HEK293T (cell line): ENCODE measurements at regions not wholly inside any gene's neighbourhood (a gene's known extent, or its start where the extent isn't known, plus 50 kb on each side); places are given as distances from the start of the nearest gene placed in this dataset.

Experiments used
- ARNT ChIP-seq: fragments of 450-650 bp; IDR thresholded peaks from 2 replicates; pipeline ENCODE4 v1.6.1; 2017; ENCODE audit warnings: mild to moderate bottlenecking
- ELF4 ChIP-seq: fragments of 450-650 bp; IDR thresholded peaks from 2 replicates; pipeline ENCODE4 v1.6.1; 2017; ENCODE audit warnings: antibody characterized with exemption
- FOXA1 ChIP-seq: fragments of 450-650 bp; IDR thresholded peaks from 2 replicates; pipeline ENCODE4 v1.6.1; 2016; ENCODE audit warnings: mild to moderate bottlenecking
- FOXK2 ChIP-seq: fragments of 450-650 bp; IDR thresholded peaks from 2 replicates; pipeline ENCODE4 v1.6.1; 2016; ENCODE audit warnings: mild to moderate bottlenecking
- FOXM1 ChIP-seq: fragments of 450-650 bp; IDR thresholded peaks from 2 replicates; pipeline ENCODE4 v1.6.1; 2017; ENCODE audit warnings: mild to moderate bottlenecking, borderline replicate concordance
- SP1 ChIP-seq: fragments of 450-650 bp; IDR thresholded peaks from 2 replicates; pipeline ENCODE4 v1.6.1; 2017
- SUZ12 ChIP-seq: fragments of 450-650 bp; IDR thresholded peaks from 2 replicates; pipeline ENCODE4 v1.6.1; 2016; ENCODE audit warnings: mild to moderate bottlenecking
- TARDBP ChIP-seq: fragments of 450-650 bp; IDR thresholded peaks from 2 replicates; pipeline ENCODE4 v1.6.1; 2016
- ZNF384 ChIP-seq: fragments of 450-650 bp; IDR thresholded peaks from 2 replicates; pipeline ENCODE4 v1.6.1; 2016
- TF ChIP-seq, protein P1 (sequence below): fragments of 450-650 bp; IDR thresholded peaks from 2 replicates; pipeline ENCODE4 v1.6.1; 2016

DNA sequence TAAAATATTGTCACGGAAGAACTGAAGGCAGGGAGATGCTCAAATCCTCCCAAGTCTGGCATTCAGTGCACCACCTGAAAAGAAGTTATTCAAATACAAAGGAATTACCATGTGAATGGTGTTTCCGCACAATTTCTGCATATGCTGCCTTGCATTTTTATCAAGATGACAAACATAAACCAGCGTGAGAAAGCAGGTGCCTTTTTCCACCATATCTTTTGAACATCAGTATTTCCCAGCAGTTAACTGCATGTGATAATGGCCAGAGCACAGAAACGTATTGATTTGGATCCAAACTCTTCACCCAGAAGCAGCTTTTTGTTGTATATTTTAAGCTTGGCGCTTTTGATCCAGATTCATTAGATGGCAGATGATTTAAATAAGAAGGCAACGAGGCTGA is 808.0 kb downstream of the TLE1 start:
- TF ChIP-seq ZNF384: no peak
- no peak for TF ChIP-seq ELF4
- no peak for TF ChIP-seq FOXA1
- TF ChIP-seq FOXM1: no peak
- TF ChIP-seq SUZ12: no peak
- TF ChIP-seq, protein P1, sequence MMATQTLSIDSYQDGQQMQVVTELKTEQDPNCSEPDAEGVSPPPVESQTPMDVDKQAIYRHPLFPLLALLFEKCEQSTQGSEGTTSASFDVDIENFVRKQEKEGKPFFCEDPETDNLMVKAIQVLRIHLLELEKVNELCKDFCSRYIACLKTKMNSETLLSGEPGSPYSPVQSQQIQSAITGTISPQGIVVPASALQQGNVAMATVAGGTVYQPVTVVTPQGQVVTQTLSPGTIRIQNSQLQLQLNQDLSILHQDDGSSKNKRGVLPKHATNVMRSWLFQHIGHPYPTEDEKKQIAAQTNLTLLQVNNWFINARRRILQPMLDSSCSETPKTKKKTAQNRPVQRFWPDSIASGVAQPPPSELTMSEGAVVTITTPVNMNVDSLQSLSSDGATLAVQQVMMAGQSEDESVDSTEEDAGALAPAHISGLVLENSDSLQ: no peak
- TF ChIP-seq SP1: no peak
- no peak for TF ChIP-seq ARNT
- no peak for TF ChIP-seq FOXK2
- no peak for TF ChIP-seq TARDBP
